HEK293 (cell line): ENCODE measurements at regions not wholly inside any gene's neighbourhood (a gene's known extent, or its start where the extent isn't known, plus 50 kb on each side); places are given as distances from the start of the nearest gene placed in this dataset.

Experiments used
- CTCF ChIA-PET: fragments of 350-600 bp; formaldehyde crosslinking; extraction: SDS; loops from one replicate; lab custom pipeline; 2021; ENCODE audit warnings: antibody characterized with exemption; lab: Yijun Ruan, JAX
- POLR2A ChIA-PET: fragments of 300-600 bp; formaldehyde crosslinking; extraction: SDS; loops from one replicate; lab custom pipeline; 2020; ENCODE audit warnings: antibody characterized with exemption, inconsistent platforms; lab: Yijun Ruan, JAX
- H3K27ac ChIP-seq: fragments of 200-500 bp; sonication (Bioruptor generic); 2 replicates; pipeline ENCODE4 v1.5.1; 2014; ENCODE audit warnings: low read depth, low read length, control low read depth, inconsistent platforms; ENCODE audit errors: extremely low read depth
- H3K36me3 ChIP-seq, 2 experiments: fragments of 200-500 bp in 1 of 2; sonication (Bioruptor generic) in 1 of 2; 1 replicate in 1 of 2; 2 replicates in 1 of 2; pipeline ENCODE4 v1.5.1; 2014 to 2017; ENCODE audit warnings: inconsistent platforms in 2 of 2, low read length in 2 of 2; ENCODE audit not compliant: control insufficient read depth in 2 of 2, insufficient read depth in 1 of 2
- H3K4me1 ChIP-seq: fragments of 200-500 bp; sonication (Bioruptor generic); 2 replicates; pipeline ENCODE4 v1.5.1; 2014; ENCODE audit warnings: mild to moderate bottlenecking, low read length, inconsistent platforms; ENCODE audit not compliant: control insufficient read depth, insufficient read depth
- H3K4me3 ChIP-seq: 2 replicates; pipeline ENCODE4 v1.5.1; 2011; ENCODE audit warnings: low read depth, mild to moderate bottlenecking, control low read depth, low read length, moderate library complexity
- H3K9me3 ChIP-seq: fragments of 200-500 bp; sonication (Bioruptor generic); 2 replicates; pipeline ENCODE4 v1.5.1; 2014; ENCODE audit warnings: low read depth, low read length, inconsistent platforms; ENCODE audit not compliant: control insufficient read depth, insufficient read depth
- REPIN1 ChIP-seq: fragments of 450-650 bp; formaldehyde crosslinking; IDR thresholded peaks from 2 replicates; pipeline ENCODE4 v1.5.1; 2017; ENCODE audit warnings: missing biosample characterization, missing genetic modification characterization, low read depth
- TCF7L2 ChIP-seq: IDR thresholded peaks from 2 replicates; pipeline ENCODE4 v1.6.1; 2011; ENCODE audit warnings: low read depth, mild to moderate bottlenecking, inconsistent platforms, low read length, moderate library complexity, borderline replicate concordance
- WT1 ChIP-seq: fragments of 450-650 bp; formaldehyde crosslinking; IDR thresholded peaks from 2 replicates; pipeline ENCODE4 v1.5.1; 2016; ENCODE audit warnings: missing biosample characterization, missing genetic modification characterization
- ZNF140 ChIP-seq: fragments of 450-650 bp; formaldehyde crosslinking; IDR thresholded peaks from 2 replicates; pipeline ENCODE4 v1.5.1; 2016; ENCODE audit warnings: missing biosample characterization, missing genetic modification characterization
- ZNF157 ChIP-seq: fragments of 450-650 bp; formaldehyde crosslinking; IDR thresholded peaks from 2 replicates; pipeline ENCODE4 v1.5.1; 2016; ENCODE audit warnings: missing biosample characterization, missing genetic modification characterization
- ZNF184 ChIP-seq: fragments of 450-650 bp; IDR thresholded peaks from 2 replicates; pipeline ENCODE4 v1.5.1; 2018; ENCODE audit warnings: missing biosample characterization, mild to moderate bottlenecking, missing genetic modification characterization
- ZNF214 ChIP-seq: fragments of 450-650 bp; formaldehyde crosslinking; IDR thresholded peaks from 2 replicates; pipeline ENCODE4 v1.5.1; 2017; ENCODE audit warnings: missing biosample characterization, mild to moderate bottlenecking, missing genetic modification characterization, borderline replicate concordance
- ZNF266 ChIP-seq: fragments of 450-650 bp; formaldehyde crosslinking; IDR thresholded peaks from 2 replicates; pipeline ENCODE4 v1.5.1; 2016; ENCODE audit warnings: missing biosample characterization, missing genetic modification characterization, low read depth
- ZNF37A ChIP-seq: fragments of 450-650 bp; IDR thresholded peaks from 2 replicates; pipeline ENCODE4 v1.5.1; 2018; ENCODE audit warnings: missing biosample characterization, missing genetic modification characterization
- ZNF48 ChIP-seq: fragments of 450-650 bp; formaldehyde crosslinking; IDR thresholded peaks from 2 replicates; pipeline ENCODE4 v1.5.1; 2016; ENCODE audit warnings: missing biosample characterization, missing genetic modification characterization
- ZNF561 ChIP-seq: fragments of 450-650 bp; IDR thresholded peaks from 2 replicates; pipeline ENCODE4 v1.5.1; 2018; ENCODE audit warnings: missing biosample characterization, missing genetic modification characterization, borderline replicate concordance
- ZNF571 ChIP-seq: fragments of 450-650 bp; formaldehyde crosslinking; IDR thresholded peaks from 2 replicates; pipeline ENCODE4 v1.5.0; 2017; ENCODE audit warnings: missing biosample characterization, missing genetic modification characterization
- ZNF600 ChIP-seq: fragments of 450-650 bp; formaldehyde crosslinking; IDR thresholded peaks from 2 replicates; pipeline ENCODE4 v1.5.1; 2016; ENCODE audit warnings: missing biosample characterization, missing genetic modification characterization
- ZNF623 ChIP-seq: fragments of 450-650 bp; formaldehyde crosslinking; IDR thresholded peaks from 2 replicates; pipeline ENCODE4 v1.5.1; 2016; ENCODE audit warnings: missing biosample characterization, missing genetic modification characterization
- ZNF629 ChIP-seq: fragments of 450-650 bp; formaldehyde crosslinking; IDR thresholded peaks from 2 replicates; pipeline ENCODE4 v1.5.1; 2017; ENCODE audit warnings: missing biosample characterization, missing genetic modification characterization
- ZNF677 ChIP-seq: fragments of 450-650 bp; IDR thresholded peaks from 2 replicates; pipeline ENCODE4 v1.5.0; 2018; ENCODE audit warnings: missing biosample characterization, mild to moderate bottlenecking, missing genetic modification characterization, moderate library complexity
- ZNF843 ChIP-seq: fragments of 450-650 bp; formaldehyde crosslinking; IDR thresholded peaks from 2 replicates; pipeline ENCODE4 v1.5.1; 2016; ENCODE audit warnings: missing biosample characterization, missing genetic modification characterization
- TF ChIP-seq, protein P1 (sequence below): fragments of 450-650 bp; formaldehyde crosslinking; IDR thresholded peaks from 2 replicates; pipeline ENCODE4 v1.5.1; 2016; ENCODE audit warnings: missing biosample characterization, missing genetic modification characterization
- TF ChIP-seq, protein P2 (sequence below): fragments of 450-650 bp; formaldehyde crosslinking; IDR thresholded peaks from 2 replicates; pipeline ENCODE4 v1.5.1; 2016; ENCODE audit warnings: missing biosample characterization, missing genetic modification characterization
- TF ChIP-seq, protein P3 (sequence below): fragments of 450-650 bp; formaldehyde crosslinking; IDR thresholded peaks from 2 replicates; pipeline ENCODE4 v1.5.1; 2016; ENCODE audit warnings: missing biosample characterization, missing genetic modification characterization
- TF ChIP-seq, protein P4 (sequence below): fragments of 450-650 bp; formaldehyde crosslinking; IDR thresholded peaks from 2 replicates; pipeline ENCODE4 v1.5.1; 2016; ENCODE audit warnings: missing biosample characterization, missing genetic modification characterization
- TF ChIP-seq, protein P5 (sequence below): fragments of 450-650 bp; formaldehyde crosslinking; IDR thresholded peaks from 2 replicates; pipeline ENCODE4 v1.5.1; 2016; ENCODE audit warnings: missing biosample characterization, missing genetic modification characterization
- TF ChIP-seq, protein P6 (sequence below): fragments of 450-650 bp; IDR thresholded peaks from 2 replicates; pipeline ENCODE4 v1.5.1; 2018; ENCODE audit warnings: missing biosample characterization, missing genetic modification characterization

DNA sequence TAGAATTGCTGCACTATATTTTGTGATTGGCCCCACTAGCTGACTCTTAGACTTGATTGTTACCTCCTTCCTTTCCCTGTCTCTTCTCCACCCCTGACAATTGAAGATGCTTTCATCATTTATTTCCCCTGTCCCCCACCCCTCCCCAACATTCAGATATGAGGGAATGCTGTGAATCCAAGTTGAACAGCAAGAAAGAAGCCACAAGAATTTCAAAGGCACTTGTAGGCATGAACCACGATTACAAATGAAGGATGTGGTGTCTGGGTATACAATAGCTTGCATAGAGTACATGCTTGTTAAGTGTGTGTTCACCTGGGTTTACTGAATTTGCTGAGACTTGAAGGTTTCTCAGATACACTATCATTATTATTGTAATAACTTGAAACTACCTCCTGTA lies 78.3 kb upstream of the TRIO start:
- H3K4me3 ChIP-seq, result no peak overlapping the region
- no peaks in the 10 kb centered on the region for H3K36me3 ChIP-seq
- no peaks in the 10 kb centered on the region for H3K4me1 ChIP-seq
- ChIA-PET CTCF (no interaction called here), POLR2A (no interaction called here)
- no peak overlapping the region for H3K27ac ChIP-seq
- TF ChIP-seq ZNF184, result no peak
- TF ChIP-seq ZNF37A (tag by site-specific recombination), result no peak
- TF ChIP-seq ZNF157, result no peak
- TF ChIP-seq ZNF843, result no peak
- TF ChIP-seq, protein P1, sequence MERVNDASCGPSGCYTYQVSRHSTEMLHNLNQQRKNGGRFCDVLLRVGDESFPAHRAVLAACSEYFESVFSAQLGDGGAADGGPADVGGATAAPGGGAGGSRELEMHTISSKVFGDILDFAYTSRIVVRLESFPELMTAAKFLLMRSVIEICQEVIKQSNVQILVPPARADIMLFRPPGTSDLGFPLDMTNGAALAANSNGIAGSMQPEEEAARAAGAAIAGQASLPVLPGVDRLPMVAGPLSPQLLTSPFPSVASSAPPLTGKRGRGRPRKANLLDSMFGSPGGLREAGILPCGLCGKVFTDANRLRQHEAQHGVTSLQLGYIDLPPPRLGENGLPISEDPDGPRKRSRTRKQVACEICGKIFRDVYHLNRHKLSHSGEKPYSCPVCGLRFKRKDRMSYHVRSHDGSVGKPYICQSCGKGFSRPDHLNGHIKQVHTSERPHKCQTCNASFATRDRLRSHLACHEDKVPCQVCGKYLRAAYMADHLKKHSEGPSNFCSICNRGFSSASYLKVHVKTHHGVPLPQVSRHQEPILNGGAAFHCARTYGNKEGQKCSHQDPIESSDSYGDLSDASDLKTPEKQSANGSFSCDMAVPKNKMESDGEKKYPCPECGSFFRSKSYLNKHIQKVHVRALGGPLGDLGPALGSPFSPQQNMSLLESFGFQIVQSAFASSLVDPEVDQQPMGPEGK (tag by site-specific recombination), result no peak
- no peak for TF ChIP-seq WT1 (tag by site-specific recombination)
- no peak for TF ChIP-seq ZNF600
- TF ChIP-seq, protein P2, sequence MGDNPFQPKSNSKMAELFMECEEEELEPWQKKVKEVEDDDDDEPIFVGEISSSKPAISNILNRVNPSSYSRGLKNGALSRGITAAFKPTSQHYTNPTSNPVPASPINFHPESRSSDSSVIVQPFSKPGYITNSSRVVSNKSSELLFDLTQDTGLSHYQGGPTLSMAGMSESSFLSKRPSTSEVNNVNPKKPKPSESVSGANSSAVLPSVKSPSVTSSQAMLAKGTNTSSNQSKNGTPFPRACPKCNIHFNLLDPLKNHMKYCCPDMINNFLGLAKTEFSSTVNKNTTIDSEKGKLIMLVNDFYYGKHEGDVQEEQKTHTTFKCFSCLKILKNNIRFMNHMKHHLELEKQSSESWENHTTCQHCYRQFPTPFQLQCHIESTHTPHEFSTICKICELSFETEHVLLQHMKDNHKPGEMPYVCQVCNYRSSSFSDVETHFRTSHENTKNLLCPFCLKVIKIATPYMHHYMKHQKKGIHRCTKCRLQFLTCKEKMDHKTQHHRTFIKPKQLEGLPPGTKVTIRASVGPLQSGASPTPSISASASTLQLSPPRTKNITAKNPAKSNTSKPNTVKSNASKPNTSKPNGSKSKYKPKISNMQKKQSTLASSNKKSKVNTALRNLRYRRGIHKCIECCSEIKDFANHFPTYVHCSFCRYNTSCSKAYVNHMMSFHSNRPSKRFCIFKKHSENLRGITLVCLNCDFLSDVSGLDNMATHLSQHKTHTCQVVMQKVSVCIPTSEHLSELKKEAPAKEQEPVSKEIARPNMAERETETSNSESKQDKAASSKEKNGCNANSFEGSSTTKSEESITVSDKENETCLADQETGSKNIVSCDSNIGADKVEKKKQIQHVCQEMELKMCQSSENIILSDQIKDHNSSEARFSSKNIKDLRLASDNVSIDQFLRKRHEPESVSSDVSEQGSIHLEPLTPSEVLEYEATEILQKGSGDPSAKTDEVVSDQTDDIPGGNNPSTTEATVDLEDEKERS (tag by site-specific recombination), result no peak
- no peak for TF ChIP-seq ZNF629
- TF ChIP-seq ZNF571, result no peak
- no peak for TF ChIP-seq TCF7L2
- TF ChIP-seq, protein P3, sequence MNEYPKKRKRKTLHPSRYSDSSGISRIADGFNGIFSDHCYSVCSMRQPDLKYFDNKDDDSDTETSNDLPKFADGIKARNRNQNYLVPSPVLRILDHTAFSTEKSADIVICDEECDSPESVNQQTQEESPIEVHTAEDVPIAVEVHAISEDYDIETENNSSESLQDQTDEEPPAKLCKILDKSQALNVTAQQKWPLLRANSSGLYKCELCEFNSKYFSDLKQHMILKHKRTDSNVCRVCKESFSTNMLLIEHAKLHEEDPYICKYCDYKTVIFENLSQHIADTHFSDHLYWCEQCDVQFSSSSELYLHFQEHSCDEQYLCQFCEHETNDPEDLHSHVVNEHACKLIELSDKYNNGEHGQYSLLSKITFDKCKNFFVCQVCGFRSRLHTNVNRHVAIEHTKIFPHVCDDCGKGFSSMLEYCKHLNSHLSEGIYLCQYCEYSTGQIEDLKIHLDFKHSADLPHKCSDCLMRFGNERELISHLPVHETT (tag by site-specific recombination), result no peak
- no peak for TF ChIP-seq ZNF677 (tag by site-specific recombination)
- TF ChIP-seq, all 188 proteins: peak for 0
- no peaks in the 10 kb centered on the region for H3K9me3 ChIP-seq

DNA sequence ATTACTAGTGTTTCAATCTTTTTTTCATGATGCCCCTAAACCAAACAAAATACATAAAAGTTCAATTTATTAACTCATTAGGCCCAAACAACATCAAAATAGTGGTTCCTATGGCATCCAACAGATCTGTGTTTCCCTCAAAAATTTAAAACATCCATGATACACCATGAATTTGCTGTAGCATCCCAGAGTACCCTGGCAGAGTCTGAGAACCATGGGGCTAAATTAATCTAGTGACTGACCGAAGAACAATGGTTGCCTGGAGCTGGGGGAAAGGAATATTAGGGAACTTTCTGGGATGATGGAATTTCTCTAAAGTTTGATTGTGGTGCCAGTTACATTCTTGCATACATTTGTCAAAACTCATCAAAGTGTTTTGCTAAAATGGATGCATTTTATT lies 79.5 kb upstream of the TRIO start:
- no peak overlapping the region for H3K4me3 ChIP-seq
- POLR2A ChIA-PET, result interaction anchor here (1.0 kb wide), 1 partner anchor 9 kb away, joined by 3 read pairs; no protein-coding TSS in a partner anchor
- no peaks in the 10 kb centered on the region for H3K9me3 ChIP-seq
- no peaks in the 10 kb centered on the region for H3K4me1 ChIP-seq
- no peaks in the 10 kb centered on the region for H3K36me3 ChIP-seq
- TF ChIP-seq ZNF561 (tag by site-specific recombination), result no peak
- TF ChIP-seq, protein P4, sequence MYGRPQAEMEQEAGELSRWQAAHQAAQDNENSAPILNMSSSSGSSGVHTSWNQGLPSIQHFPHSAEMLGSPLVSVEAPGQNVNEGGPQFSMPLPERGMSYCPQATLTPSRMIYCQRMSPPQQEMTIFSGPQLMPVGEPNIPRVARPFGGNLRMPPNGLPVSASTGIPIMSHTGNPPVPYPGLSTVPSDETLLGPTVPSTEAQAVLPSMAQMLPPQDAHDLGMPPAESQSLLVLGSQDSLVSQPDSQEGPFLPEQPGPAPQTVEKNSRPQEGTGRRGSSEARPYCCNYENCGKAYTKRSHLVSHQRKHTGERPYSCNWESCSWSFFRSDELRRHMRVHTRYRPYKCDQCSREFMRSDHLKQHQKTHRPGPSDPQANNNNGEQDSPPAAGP (tag by site-specific recombination), result no peak
- CTCF ChIA-PET, result no interaction called here
- H3K27ac ChIP-seq, result no peak overlapping the region

DNA sequence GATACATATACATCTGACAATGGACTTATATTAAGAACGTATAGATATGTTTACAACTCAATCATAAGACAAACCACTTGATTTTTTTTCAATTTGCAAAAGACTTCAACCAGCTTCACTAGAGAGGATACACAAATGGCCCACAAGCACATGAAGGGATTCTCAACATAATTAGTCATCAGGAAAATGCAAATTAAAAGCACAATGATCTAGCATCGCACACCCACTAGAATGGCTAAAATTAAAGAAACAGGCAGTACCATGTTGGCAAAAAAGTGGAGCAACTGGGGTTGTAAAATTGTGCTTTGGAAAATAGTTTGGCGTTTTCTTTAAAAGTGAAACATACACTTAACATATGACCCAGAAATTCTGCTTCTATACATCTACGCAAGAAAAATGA lies 80.0 kb upstream of the TRIO start:
- Histone ChIP-seq H3K4me1 (no peaks in the 10 kb centered on the region), H3K4me3 (no peak overlapping the region), H3K9me3 (no peaks in the 10 kb centered on the region), H3K36me3 (no peaks in the 10 kb centered on the region), H3K27ac (no peak overlapping the region)
- POLR2A ChIA-PET, result interaction anchor here (1.0 kb wide), 1 partner anchor 8 kb away, joined by 3 read pairs; no protein-coding TSS in a partner anchor
- CTCF ChIA-PET, result no interaction called here
- TF ChIP-seq ZNF623 (tag by site-specific recombination) (no peak), ZNF140 (tag by site-specific recombination) (no peak), ZNF48 (tag by site-specific recombination) (no peak), ZNF266 (tag by site-specific recombination) (no peak), REPIN1 (tag by site-specific recombination) (no peak), ZNF629 (no peak), ZNF214 (tag by site-specific recombination) (no peak)
- TF ChIP-seq, protein P5, sequence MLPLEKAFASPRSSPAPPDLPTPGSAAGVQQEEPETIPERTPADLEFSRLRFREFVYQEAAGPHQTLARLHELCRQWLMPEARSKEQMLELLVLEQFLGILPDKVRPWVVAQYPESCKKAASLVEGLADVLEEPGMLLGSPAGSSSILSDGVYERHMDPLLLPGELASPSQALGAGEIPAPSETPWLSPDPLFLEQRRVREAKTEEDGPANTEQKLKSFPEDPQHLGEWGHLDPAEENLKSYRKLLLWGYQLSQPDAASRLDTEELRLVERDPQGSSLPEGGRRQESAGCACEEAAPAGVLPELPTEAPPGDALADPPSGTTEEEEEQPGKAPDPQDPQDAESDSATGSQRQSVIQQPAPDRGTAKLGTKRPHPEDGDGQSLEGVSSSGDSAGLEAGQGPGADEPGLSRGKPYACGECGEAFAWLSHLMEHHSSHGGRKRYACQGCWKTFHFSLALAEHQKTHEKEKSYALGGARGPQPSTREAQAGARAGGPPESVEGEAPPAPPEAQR, result no peak
- TF ChIP-seq, protein P6, sequence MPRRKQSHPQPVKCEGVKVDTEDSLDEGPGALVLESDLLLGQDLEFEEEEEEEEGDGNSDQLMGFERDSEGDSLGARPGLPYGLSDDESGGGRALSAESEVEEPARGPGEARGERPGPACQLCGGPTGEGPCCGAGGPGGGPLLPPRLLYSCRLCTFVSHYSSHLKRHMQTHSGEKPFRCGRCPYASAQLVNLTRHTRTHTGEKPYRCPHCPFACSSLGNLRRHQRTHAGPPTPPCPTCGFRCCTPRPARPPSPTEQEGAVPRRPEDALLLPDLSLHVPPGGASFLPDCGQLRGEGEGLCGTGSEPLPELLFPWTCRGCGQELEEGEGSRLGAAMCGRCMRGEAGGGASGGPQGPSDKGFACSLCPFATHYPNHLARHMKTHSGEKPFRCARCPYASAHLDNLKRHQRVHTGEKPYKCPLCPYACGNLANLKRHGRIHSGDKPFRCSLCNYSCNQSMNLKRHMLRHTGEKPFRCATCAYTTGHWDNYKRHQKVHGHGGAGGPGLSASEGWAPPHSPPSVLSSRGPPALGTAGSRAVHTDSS (tag by site-specific recombination), result no peak
